ENCODE measurements at regions not wholly inside any gene's neighbourhood (a gene's known extent, or its start where the extent isn't known, plus 50 kb on each side); places are given as distances from the start of the nearest gene placed in this dataset.

DNA sequence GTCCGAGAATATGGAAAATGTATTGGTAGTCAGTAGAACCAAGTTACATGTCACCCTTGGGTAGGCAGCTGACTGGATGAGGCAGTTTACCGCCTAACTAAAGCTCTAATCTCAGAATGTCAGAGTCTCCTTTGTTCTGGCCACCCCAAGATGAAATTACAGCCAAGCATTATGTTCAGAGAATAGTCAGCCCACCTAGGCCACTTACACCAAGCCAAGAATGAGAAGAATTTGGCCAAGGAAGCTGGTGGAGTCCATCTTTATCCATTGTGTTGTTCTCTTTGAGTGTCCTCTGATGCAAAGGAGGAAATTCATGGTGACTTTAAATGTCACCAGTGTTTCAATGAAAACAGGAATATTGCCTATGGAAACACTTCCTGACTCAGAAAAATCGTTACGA is 275.1 kb upstream of the MAP3K1 start:
- Histone ChIP-seq H3K4me3 (ENCODE audit: insufficient read depth, low read depth, low read length) (no peak overlapping the region), H3K27me3 (ENCODE audit: control insufficient read depth, insufficient read depth, low read length, poor library complexity, severe bottlenecking) (no peaks in the 10 kb centered on the region), H3K27ac (ENCODE audit: insufficient read depth, low read depth, low read length, poor library complexity, severe bottlenecking) (no peak overlapping the region), H3K9me3 (ENCODE audit: control insufficient read depth, low read length) (no peaks in the 10 kb centered on the region), H3K36me3 (ENCODE audit: control insufficient read depth, insufficient read depth, low read length) (no peaks in the 10 kb centered on the region), H3K4me1 (ENCODE audit: control insufficient read depth, insufficient read depth, low read length) (no peaks in the 10 kb centered on the region)
- WGBS, 2 experiments: 92 to 98% methylated on average over 4 of the region's 4 CpGs

DNA sequence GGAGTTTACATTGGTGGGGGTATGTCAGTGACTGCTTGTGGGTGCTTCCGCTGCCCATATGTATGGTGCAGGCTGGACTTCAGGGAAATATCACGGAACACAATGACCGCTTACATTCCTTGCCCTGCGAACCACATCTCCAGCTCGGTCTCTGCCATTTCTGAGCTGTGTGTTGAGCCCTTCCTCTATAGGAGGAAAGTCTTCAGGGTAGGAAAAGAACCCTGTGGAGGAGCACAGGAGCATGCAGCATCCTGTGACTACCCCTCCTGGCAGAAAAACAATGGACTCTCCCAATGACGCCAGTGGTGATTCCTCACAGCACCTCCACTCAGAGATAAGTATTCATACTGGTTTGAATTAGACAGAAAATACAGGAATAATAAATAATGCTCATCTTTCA is 276.8 kb upstream of the MAP3K1 start:
- no peak overlapping the region for H3K4me3 ChIP-seq (ENCODE audit: insufficient read depth, low read depth, low read length)
- H3K27ac ChIP-seq (ENCODE audit: insufficient read depth, low read depth, low read length, poor library complexity, severe bottlenecking): no peak overlapping the region
- H3K36me3 ChIP-seq (ENCODE audit: control insufficient read depth, insufficient read depth, low read length): no peaks in the 10 kb centered on the region
- WGBS, 2 experiments: 99% methylated on average over 5 to 6 of the region's 6 CpGs
- H3K4me1 ChIP-seq (ENCODE audit: control insufficient read depth, insufficient read depth, low read length): no peaks in the 10 kb centered on the region
- H3K9me3 ChIP-seq (ENCODE audit: control insufficient read depth, low read length): no peaks in the 10 kb centered on the region
- H3K27me3 ChIP-seq (ENCODE audit: control insufficient read depth, insufficient read depth, low read length, poor library complexity, severe bottlenecking): no peaks in the 10 kb centered on the region

DNA sequence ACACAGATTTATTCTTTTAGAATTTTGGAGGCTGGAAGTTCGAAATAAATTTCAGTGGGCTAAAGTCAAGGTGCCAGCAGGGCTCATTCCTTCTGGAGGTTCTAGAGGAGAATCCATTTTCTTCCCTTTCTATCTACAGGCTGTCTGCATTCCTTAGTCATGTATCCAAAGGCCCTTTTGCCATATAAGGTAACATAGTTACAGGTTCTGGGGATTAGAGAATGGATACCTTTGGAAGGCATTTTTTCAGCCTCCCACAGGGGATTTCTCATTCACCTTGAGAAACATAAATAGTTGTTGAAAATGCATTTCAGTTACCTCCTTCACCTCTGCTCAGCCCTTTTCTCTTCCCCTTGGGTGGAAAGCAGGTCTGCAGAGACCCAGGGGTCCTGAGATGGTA is 280.0 kb upstream of the MAP3K1 start:
- no peaks in the 10 kb centered on the region for H3K9me3 ChIP-seq (ENCODE audit: control insufficient read depth, low read length)
- 93 to 100% methylated on average over 1 of the region's 1 CpG for WGBS, 2 experiments
- H3K27me3 ChIP-seq (ENCODE audit: control insufficient read depth, insufficient read depth, low read length, poor library complexity, severe bottlenecking): no peaks in the 10 kb centered on the region
- H3K4me1 ChIP-seq (ENCODE audit: control insufficient read depth, insufficient read depth, low read length): no peaks in the 10 kb centered on the region
- H3K27ac ChIP-seq (ENCODE audit: insufficient read depth, low read depth, low read length, poor library complexity, severe bottlenecking): no peak overlapping the region
- no peak overlapping the region for H3K4me3 ChIP-seq (ENCODE audit: insufficient read depth, low read depth, low read length)
- H3K36me3 ChIP-seq (ENCODE audit: control insufficient read depth, insufficient read depth, low read length): no peaks in the 10 kb centered on the region

DNA sequence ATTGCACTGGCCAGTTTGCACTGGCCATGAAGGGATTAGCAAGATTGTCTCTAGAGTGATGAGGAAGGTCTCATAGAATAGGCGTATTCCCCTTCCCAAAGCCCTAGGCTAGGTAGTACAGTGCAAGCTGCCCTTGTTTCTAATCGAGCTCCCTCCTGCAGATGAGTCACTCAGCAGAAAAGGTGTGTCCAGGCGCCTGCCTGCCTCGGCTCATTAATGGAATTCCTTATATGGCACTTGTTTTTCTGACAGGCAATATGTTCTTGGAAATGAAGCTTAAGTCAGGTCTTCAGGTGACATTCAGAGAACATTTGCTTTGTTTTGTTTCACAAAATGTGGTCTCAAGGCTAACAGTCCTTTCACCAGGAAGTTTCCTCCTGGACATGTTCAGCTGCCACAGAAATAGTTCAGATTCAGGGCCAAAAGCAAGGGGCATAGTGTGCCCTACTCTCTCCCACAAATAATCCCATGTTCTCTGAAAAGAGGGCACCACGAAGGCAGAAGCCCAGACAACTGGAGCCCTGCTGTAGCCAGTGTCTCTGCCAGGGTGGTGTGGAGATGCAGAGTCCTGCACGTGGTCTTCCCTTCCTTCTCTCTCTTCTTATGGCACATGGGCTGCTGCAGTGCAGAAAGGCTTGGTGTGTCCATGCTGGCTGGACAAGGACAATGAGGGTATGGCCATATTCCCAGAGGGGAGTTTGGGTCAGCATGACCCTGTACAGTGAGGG is 281.1 kb upstream of the MAP3K1 start:
- Histone ChIP-seq H3K27me3 (ENCODE audit: control insufficient read depth, insufficient read depth, low read length, poor library complexity, severe bottlenecking) (no peaks in the 10 kb centered on the region), H3K4me1 (ENCODE audit: control insufficient read depth, insufficient read depth, low read length) (no peaks in the 10 kb centered on the region), H3K4me3 (ENCODE audit: insufficient read depth, low read depth, low read length) (no peak overlapping the region), H3K36me3 (ENCODE audit: control insufficient read depth, insufficient read depth, low read length) (no peaks in the 10 kb centered on the region), H3K27ac (ENCODE audit: insufficient read depth, low read depth, low read length, poor library complexity, severe bottlenecking) (no peak overlapping the region), H3K9me3 (ENCODE audit: control insufficient read depth, low read length) (no peaks in the 10 kb centered on the region)
- WGBS, 2 experiments: 90 to 92% methylated on average over 6 of the region's 6 CpGs

DNA sequence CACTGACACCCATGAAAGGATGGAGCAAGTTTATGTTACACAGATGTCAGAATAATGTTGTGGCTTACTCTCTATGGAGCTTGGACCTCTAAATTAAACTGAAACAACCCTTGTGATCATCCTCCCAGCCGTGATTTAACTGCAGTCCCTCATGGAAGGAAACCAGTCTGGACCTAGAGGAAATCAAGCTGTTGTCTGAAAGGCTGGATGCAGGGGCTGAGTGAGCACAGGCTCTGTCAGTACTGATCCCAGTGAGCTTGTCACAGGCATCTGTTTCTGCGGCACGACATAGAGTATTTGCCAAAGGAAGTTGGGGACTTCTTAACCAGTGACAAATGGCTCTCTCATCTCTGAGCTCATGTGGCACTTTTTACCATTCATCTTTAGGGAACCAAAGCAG is 282.9 kb upstream of the MAP3K1 start:
- no peaks in the 10 kb centered on the region for H3K9me3 ChIP-seq (ENCODE audit: control insufficient read depth, low read length)
- H3K27me3 ChIP-seq (ENCODE audit: control insufficient read depth, insufficient read depth, low read length, poor library complexity, severe bottlenecking): no peaks in the 10 kb centered on the region
- no peak overlapping the region for H3K4me3 ChIP-seq (ENCODE audit: insufficient read depth, low read depth, low read length)
- no peak overlapping the region for H3K27ac ChIP-seq (ENCODE audit: insufficient read depth, low read depth, low read length, poor library complexity, severe bottlenecking)
- H3K4me1 ChIP-seq (ENCODE audit: control insufficient read depth, insufficient read depth, low read length): no peaks in the 10 kb centered on the region
- H3K36me3 ChIP-seq (ENCODE audit: control insufficient read depth, insufficient read depth, low read length): no peaks in the 10 kb centered on the region
- WGBS, 2 experiments: 58 to 59% methylated on average over 3 of the region's 3 CpGs

DNA sequence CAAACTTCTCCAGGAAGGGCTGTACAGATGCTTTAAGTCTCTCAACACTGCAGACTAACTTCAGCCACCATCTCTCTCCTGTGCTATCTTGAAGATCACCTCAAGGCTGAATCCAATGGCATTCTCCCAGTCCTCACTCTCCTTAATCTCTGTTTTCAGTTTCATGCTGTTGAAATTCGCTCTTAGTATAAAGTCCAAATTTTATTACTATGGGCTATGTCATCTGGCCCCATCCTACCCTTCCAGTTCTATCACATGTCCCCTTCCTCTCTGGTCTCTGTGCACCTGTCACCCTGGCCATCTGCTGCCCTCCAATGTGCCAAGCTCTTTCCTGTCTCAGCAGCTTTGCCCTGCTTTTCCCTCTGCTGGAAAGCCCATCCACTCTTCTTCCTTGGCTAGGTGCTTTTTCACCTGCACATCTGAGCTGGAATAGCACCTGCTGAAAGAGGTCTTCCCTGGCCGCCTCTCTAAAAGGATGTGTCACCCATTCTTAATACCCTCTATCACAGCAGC is 284.7 kb upstream of the MAP3K1 start:
- no peaks in the 10 kb centered on the region for H3K9me3 ChIP-seq (ENCODE audit: control insufficient read depth, low read length)
- H3K27me3 ChIP-seq (ENCODE audit: control insufficient read depth, insufficient read depth, low read length, poor library complexity, severe bottlenecking): no peaks in the 10 kb centered on the region
- H3K4me1 ChIP-seq (ENCODE audit: control insufficient read depth, insufficient read depth, low read length): no peaks in the 10 kb centered on the region
- H3K27ac ChIP-seq (ENCODE audit: insufficient read depth, low read depth, low read length, poor library complexity, severe bottlenecking): no peak overlapping the region
- H3K36me3 ChIP-seq (ENCODE audit: control insufficient read depth, insufficient read depth, low read length): no peaks in the 10 kb centered on the region
- no peak overlapping the region for H3K4me3 ChIP-seq (ENCODE audit: insufficient read depth, low read depth, low read length)
- 91 to 95% methylated on average over 2 of the region's 2 CpGs for WGBS, 2 experiments

DNA sequence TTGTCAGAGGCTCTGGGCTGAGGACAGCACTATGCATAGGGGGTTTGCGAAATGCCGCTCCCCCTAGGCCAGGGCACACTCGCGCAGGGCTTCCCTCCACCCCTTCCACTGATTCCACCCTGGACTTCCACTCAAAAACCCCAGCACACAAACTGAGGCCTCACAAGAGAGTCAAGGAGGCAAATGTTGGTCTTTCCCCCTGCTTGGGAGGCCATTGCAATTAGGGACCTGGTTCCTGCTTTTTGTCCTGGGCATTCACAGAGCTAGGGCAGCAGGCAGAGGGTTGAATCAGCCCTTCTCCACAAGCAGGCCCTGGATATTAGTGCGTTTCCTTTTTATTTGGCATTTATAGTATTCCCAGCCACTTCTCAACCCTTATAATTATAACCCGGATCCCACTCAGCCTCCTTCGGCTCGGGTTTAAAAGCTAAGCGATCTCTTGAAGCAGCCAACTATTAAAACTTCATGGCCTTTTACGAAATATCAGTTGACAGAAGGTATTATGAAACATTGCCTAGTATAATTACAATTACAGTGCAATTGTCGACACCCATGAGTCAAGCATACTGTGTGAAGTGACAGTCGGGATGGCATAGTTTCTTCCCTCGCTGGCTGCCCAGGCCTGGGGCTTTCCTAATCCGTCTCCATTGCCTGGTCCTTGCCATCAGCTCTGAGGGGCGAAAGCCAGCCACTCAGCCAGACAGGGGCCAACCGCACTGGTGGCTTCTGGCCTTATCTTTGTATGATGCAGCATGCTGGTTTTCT is 285.5 kb upstream of the MAP3K1 start:
- Histone ChIP-seq H3K4me1 (ENCODE audit: control insufficient read depth, insufficient read depth, low read length) (no peaks in the 10 kb centered on the region), H3K27ac (ENCODE audit: insufficient read depth, low read depth, low read length, poor library complexity, severe bottlenecking) (no peak overlapping the region), H3K9me3 (ENCODE audit: control insufficient read depth, low read length) (no peaks in the 10 kb centered on the region), H3K4me3 (ENCODE audit: insufficient read depth, low read depth, low read length) (no peak overlapping the region), H3K27me3 (ENCODE audit: control insufficient read depth, insufficient read depth, low read length, poor library complexity, severe bottlenecking) (no peaks in the 10 kb centered on the region), H3K36me3 (ENCODE audit: control insufficient read depth, insufficient read depth, low read length) (no peaks in the 10 kb centered on the region)
- WGBS, 2 experiments: 89% methylated on average over 16 of the region's 16 CpGs

DNA sequence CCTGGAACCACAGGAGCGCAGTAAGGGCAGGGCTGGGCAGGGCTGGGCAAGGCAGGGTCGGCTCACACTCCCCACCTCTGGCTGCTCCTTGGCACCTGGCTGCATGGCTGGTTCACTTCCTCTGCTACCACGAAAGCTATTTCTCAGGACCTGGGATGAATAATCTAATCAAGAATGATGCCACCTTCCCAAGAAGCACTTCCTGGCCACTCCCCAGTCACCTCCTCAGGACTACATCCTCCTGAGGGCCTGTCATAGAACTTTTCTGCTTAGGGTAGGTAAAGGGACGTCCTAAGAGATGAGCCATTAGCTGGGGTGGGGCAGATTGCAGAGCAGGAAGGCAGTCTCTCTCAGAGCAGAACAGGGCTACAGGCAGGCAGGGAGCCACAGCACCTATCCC is 288.2 kb upstream of the MAP3K1 start:
- Histone ChIP-seq H3K4me3 (ENCODE audit: insufficient read depth, low read depth, low read length) (no peak overlapping the region), H3K27me3 (ENCODE audit: control insufficient read depth, insufficient read depth, low read length, poor library complexity, severe bottlenecking) (no peaks in the 10 kb centered on the region), H3K9me3 (ENCODE audit: control insufficient read depth, low read length) (no peaks in the 10 kb centered on the region), H3K4me1 (ENCODE audit: control insufficient read depth, insufficient read depth, low read length) (no peaks in the 10 kb centered on the region), H3K36me3 (ENCODE audit: control insufficient read depth, insufficient read depth, low read length) (no peaks in the 10 kb centered on the region), H3K27ac (ENCODE audit: insufficient read depth, low read depth, low read length, poor library complexity, severe bottlenecking) (no peak overlapping the region)
- 90 to 91% methylated on average over 4 of the region's 4 CpGs for WGBS, 2 experiments

DNA sequence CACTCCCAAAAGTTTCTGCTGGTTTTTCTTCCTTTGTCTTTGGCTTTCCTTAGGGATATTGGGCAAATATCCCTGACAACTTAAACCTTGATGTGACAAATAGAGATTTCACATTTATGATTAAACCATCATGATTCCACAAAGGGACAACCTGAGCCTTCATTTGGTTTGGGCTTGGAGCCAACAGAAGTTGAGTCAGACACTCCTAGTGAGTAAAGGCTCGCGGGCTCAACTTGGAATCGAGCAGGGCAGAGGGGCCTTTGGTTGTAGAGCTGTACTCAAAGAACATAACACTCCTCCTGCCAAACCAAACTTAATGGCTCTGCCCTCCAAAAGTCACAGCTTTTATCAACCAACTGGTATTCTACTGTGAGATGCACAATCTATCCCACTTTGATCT is 290.2 kb upstream of the MAP3K1 start:
- Histone ChIP-seq H3K4me3 (ENCODE audit: insufficient read depth, low read depth, low read length) (no peak overlapping the region), H3K27ac (ENCODE audit: insufficient read depth, low read depth, low read length, poor library complexity, severe bottlenecking) (no peak overlapping the region), H3K4me1 (ENCODE audit: control insufficient read depth, insufficient read depth, low read length) (no peaks in the 10 kb centered on the region), H3K9me3 (ENCODE audit: control insufficient read depth, low read length) (no peaks in the 10 kb centered on the region), H3K27me3 (ENCODE audit: control insufficient read depth, insufficient read depth, low read length, poor library complexity, severe bottlenecking) (no peaks in the 10 kb centered on the region), H3K36me3 (ENCODE audit: control insufficient read depth, insufficient read depth, low read length) (no peaks in the 10 kb centered on the region)
- WGBS, 2 experiments: 97 to 98% methylated on average over 3 of the region's 3 CpGs

DNA sequence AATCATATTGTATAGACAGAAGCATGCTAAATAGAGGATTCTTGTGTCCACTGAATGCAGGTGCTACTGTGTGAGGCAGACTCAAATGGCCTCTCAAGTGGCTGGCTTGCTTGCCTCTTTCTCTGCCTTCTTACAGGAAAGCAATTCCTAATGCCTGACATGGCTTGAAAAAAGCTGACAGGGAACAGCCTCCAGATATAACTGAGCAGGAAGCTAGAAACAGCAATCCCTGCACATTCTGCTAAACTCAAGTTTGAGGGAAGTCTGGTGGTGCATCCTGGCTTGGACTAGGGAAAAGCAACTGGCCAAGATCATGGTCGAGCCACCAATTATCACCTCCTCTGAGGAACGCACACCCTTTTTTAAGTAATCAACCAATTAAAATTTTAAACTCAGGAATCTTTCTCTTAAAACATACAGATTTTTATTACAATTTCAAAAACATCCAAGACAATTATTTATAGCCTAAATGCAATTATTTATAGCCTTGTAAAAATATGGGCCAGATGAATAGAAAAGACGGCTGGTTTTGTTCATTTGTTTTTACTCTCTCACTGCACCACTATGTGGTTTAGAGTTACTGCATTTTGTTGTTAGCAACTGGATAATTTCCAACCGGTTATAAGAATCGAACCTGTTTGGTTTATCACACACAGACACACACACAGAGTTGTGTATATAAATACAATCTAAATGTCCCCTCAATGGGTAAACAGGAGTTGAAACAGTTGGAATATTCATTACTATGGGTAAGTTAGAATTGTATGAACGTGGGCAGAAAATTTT is 290.9 kb upstream of the ANKRD55 start:
- Histone ChIP-seq H3K27me3 (ENCODE audit: control insufficient read depth, insufficient read depth, low read length, poor library complexity, severe bottlenecking) (no peaks in the 10 kb centered on the region), H3K27ac (ENCODE audit: insufficient read depth, low read depth, low read length, poor library complexity, severe bottlenecking) (no peak overlapping the region), H3K4me1 (ENCODE audit: control insufficient read depth, insufficient read depth, low read length) (no peaks in the 10 kb centered on the region), H3K4me3 (ENCODE audit: insufficient read depth, low read depth, low read length) (no peak overlapping the region), H3K36me3 (ENCODE audit: control insufficient read depth, insufficient read depth, low read length) (no peaks in the 10 kb centered on the region), H3K9me3 (ENCODE audit: control insufficient read depth, low read length) (no peaks in the 10 kb centered on the region)
- 74 to 75% methylated on average over 3 to 4 of the region's 6 CpGs for WGBS, 2 experiments

Data from ectodermal cell (in vitro differentiated cells).